ENCODE measurements at regions not wholly inside any gene's neighbourhood (a gene's known extent, or its start where the extent isn't known, plus 50 kb on each side); places are given as distances from the start of the nearest gene placed in this dataset.

- Histone ChIP-seq H3K9me3 (replicated peaks) (no peaks in the 10 kb centered on the region), H3K4me1 (no peaks in the 10 kb centered on the region), H3K4me3 (no peak overlapping the region), H3K36me3 (no peaks in the 10 kb centered on the region), H3K27me3 (ENCODE audit: low read depth) (peaks cover 49% of the 10 kb centered on the region), H3K27ac (replicated peaks) (no peak overlapping the region)
- TF ChIP-seq, protein P1, sequence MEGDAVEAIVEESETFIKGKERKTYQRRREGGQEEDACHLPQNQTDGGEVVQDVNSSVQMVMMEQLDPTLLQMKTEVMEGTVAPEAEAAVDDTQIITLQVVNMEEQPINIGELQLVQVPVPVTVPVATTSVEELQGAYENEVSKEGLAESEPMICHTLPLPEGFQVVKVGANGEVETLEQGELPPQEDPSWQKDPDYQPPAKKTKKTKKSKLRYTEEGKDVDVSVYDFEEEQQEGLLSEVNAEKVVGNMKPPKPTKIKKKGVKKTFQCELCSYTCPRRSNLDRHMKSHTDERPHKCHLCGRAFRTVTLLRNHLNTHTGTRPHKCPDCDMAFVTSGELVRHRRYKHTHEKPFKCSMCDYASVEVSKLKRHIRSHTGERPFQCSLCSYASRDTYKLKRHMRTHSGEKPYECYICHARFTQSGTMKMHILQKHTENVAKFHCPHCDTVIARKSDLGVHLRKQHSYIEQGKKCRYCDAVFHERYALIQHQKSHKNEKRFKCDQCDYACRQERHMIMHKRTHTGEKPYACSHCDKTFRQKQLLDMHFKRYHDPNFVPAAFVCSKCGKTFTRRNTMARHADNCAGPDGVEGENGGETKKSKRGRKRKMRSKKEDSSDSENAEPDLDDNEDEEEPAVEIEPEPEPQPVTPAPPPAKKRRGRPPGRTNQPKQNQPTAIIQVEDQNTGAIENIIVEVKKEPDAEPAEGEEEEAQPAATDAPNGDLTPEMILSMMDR (IDR thresholded peaks at IDR 0.05; ENCODE audit: borderline replicate concordance) = no peak
- intact Hi-C loops (cut with micrococcal nuclease) = no loop called here
- no peak for DNase-seq
Observed at GRCh38 chr21:32974653-32975052, 51.1 kb upstream of the OLIG2 start.

DNA sequence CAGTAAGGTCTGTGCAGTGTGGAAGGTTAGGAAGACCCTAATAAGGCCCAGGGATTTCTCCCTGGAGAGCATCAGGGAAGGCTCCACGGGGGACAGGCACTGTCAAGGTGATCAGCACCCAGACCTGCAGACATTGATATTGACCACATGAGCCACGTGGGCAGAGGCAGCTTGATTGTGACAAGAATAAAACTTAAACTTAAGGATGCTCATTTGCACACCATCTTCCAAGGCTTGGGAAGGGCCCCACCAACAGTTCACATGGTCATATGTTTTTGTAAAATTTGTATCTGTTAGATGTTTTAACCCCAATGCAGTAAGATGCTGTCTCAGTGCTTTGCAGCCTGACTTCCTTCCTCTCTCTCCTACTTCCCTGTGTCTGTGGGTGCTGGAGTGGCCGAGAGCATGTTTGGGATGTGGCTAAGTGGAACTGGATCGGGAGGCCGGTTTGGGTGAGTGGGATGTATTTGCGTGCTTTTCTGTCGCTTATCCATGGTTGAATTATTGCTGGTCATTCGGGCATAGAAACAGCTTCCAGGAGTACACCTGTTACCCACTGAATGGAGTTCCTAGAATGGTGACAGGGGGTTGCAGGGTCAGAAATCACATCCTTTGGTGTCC lies 49.8 kb upstream of the OLIG2 start:
- Histone ChIP-seq H3K27me3 (ENCODE audit: low read depth) (peaks cover 62% of the 10 kb centered on the region), H3K27ac (replicated peaks) (no peak overlapping the region), H3K36me3 (no peaks in the 10 kb centered on the region), H3K9me3 (replicated peaks) (no peaks in the 10 kb centered on the region), H3K4me1 (no peaks in the 10 kb centered on the region), H3K4me3 (no peak overlapping the region)
- TF ChIP-seq, protein P1 (IDR thresholded peaks at IDR 0.05; ENCODE audit: borderline replicate concordance) = no peak
- intact Hi-C loops (cut with micrococcal nuclease) = no loop called here
- no peak for DNase-seq
